Endothelial cell of umbilical vein (primary cell): ENCODE measurements at regions not wholly inside any gene's neighbourhood (a gene's known extent, or its start where the extent isn't known, plus 50 kb on each side); places are given as distances from the start of the nearest gene placed in this dataset.
"Not testable (repeated sequence)": the region's sequence is repeated elsewhere in the genome, so short reads cannot be mapped to it uniquely, and the experiment has no call there.

ENCODE experiments used
- BruUV-seq: library from RNA; stranded (reverse); fragments of 400-500 nt; replicated peaks from 2 replicates; lab custom pipeline; 2021; lab: Mats Ljungman, UMichigan
- CTCF ChIA-PET: fragments of 300-600, 350-600 bp; sonication (Branson Sonifier 250); formaldehyde crosslinking; loops from one replicate; lab custom pipeline; 2021; ENCODE audit warnings: antibody characterized with exemption, inconsistent platforms; lab: Charles Lee
- POLR2A ChIA-PET: fragments of 300-600, 350-600 bp; sonication (Branson Sonifier 250); formaldehyde crosslinking; loops from one replicate; lab custom pipeline; 2021; ENCODE audit warnings: antibody characterized with exemption, inconsistent platforms; lab: Charles Lee
- DNase-seq: peaks from one replicate; pipeline ENCODE4 v3.0.0-alpha.2; 2011; ENCODE audit warnings: low read depth, low spot score
- FAIRE-seq: peaks from 2 replicates; lab custom pipeline; 2011; peaks lifted over from hg19 to GRCh38; lab: Jason Lieb, UNC
- H2AFZ ChIP-seq: 2 replicates; pipeline ENCODE4 v1.6.0; 2012; ENCODE audit warnings: low read depth, low read length, control low read depth, inconsistent platforms
- H3K27ac ChIP-seq: 2 replicates; pipeline ENCODE4 v1.5.1; 2011; ENCODE audit warnings: low read depth, mild to moderate bottlenecking, control low read depth, low read length, moderate library complexity; ENCODE audit not compliant: insufficient read depth
- H3K27me3 ChIP-seq, 2 experiments: 2 replicates each; pipeline versions ENCODE4 v1.6.0 to v1.6.1; 2011; ENCODE audit warnings: low read length in 2 of 2, mixed read lengths in 1 of 2; ENCODE audit not compliant: control insufficient read depth in 2 of 2, insufficient read depth in 2 of 2
- H3K36me3 ChIP-seq, 2 experiments: 2 replicates in 1 of 2; 3 replicates in 1 of 2; pipeline ENCODE4 v1.5.1; 2011; ENCODE audit warnings: low read length in 2 of 2, mild to moderate bottlenecking in 1 of 2, moderate library complexity in 1 of 2; ENCODE audit not compliant: control insufficient read depth in 2 of 2, insufficient read depth in 2 of 2; ENCODE audit errors: extremely low read depth in 1 of 2
- H3K4me1 ChIP-seq: 3 replicates; pipeline ENCODE4 v1.5.1; 2011; ENCODE audit warnings: mild to moderate bottlenecking, low read length; ENCODE audit not compliant: control insufficient read depth, insufficient read depth; ENCODE audit errors: extremely low read depth
- H3K4me2 ChIP-seq: 2 replicates; pipeline ENCODE4 v1.6.1; 2011; ENCODE audit warnings: low read length, control low read depth, mixed read lengths; ENCODE audit not compliant: insufficient read depth
- H3K4me3 ChIP-seq, 3 experiments: fragments of 200-600 bp in 1 of 3; sonication (generic), shearing (Covaris generic) in 1 of 3; replicated peaks in 1 of 3; 2 replicates each; pipeline ENCODE4 v1.5.1; 2011 to 2016; ENCODE audit warnings: control low read depth in 3 of 3, low read length in 3 of 3, mild to moderate bottlenecking in 2 of 3, inconsistent platforms in 1 of 3, low read depth in 1 of 3, moderate library complexity in 1 of 3; ENCODE audit not compliant: insufficient read depth in 1 of 3
- H3K79me2 ChIP-seq: 2 replicates; pipeline ENCODE4 v1.6.0; 2012; ENCODE audit warnings: low read length, inconsistent platforms; ENCODE audit not compliant: control insufficient read depth, insufficient read depth
- H3K9ac ChIP-seq: replicated peaks from 2 replicates; pipeline ENCODE3; 2011; ENCODE audit warnings: low read length, control low read depth; ENCODE audit not compliant: insufficient read depth; ENCODE audit errors: extremely low read depth
- H3K9me1 ChIP-seq: replicated peaks from 3 replicates; pipeline ENCODE4 v1.6.0; 2011; ENCODE audit warnings: mild to moderate bottlenecking, low read length; ENCODE audit not compliant: control insufficient read depth, insufficient read depth; ENCODE audit errors: extremely low read depth
- H3K9me3 ChIP-seq: replicated peaks from 2 replicates; pipeline ENCODE4 v1.5.1; 2012; ENCODE audit warnings: low read length, inconsistent platforms; ENCODE audit not compliant: control insufficient read depth, insufficient read depth
- H4K20me1 ChIP-seq: replicated peaks from 2 replicates; pipeline ENCODE3; 2011; ENCODE audit warnings: mild to moderate bottlenecking, low read length; ENCODE audit not compliant: control insufficient read depth, insufficient read depth; ENCODE audit errors: extremely low read depth
- dilution Hi-C: fragments of 300-500 bp; cut with MboI; formaldehyde crosslinking; loops from one replicate; pipeline ENCODE4 v1.15.0; 2019; ENCODE audit warnings: low sequenced_read_pairs; ENCODE audit not compliant: extremely low pct_ligation_motif_present
- intact Hi-C: fragments of 100-400 bp; cut with micrococcal nuclease; formaldehyde crosslinking; loops from one replicate; pipeline ENCODE4 v1.10.0; 2022
- TF ChIP-seq, protein P1 (sequence below), 2 donors: IDR thresholded peaks; 1 replicate in 1 of 2; 2 replicates in 1 of 2; pipeline ENCODE4 v1.5.1; 2011; ENCODE audit warnings: low read length in 2 of 2, mild to moderate bottlenecking in 2 of 2, moderate library complexity in 2 of 2, control low read depth in 1 of 2, inconsistent platforms in 1 of 2, low read depth in 1 of 2; ENCODE audit not compliant: insufficient read depth in 1 of 2; ENCODE audit errors: extremely low read depth in 1 of 2

DNA sequence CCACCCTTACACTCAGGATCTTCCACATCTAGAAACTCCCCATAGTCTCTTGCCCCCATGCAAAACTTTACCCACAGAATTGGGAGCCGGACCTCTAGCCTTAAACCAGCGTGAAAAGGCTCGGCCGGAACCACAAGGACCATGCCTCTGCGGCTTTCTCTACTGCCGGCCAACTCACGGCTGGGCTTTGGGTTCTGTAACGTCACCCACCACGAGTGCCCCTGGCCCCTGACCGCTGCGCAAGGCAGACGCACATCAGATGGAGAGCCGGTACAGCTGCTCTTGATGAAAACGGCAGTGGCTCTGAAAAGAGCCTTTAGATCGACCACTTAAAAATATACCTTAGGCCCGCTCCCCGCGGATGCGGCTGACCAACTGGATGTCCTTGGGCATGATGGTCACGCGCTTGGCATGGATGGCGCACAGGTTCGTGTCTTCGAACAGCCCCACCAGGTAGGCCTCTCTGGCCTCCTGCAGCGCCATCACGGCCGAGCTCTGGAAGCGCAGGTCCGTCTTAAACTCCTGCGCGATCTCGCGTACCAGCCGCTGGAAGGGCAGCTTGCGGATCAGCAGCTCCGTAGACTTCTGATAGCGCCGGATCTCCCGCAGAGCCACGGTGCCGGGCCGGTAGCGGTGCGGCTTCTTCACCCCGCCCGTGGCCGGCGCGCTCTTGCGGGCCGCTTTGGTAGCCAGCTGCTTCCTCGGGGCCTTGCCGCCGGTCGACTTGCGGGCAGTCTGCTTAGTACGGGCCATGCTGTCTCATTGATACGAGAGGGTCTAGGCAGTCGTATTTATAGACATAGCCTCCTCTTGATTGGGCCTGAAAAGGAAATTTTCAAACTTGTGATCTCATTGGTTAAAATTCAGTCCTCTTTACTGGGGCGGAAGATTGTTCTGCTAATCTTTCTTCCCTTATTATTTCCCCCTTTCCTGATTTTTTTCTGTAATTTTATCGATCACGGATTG is 66.3 kb downstream of the FAM72C start:
- H4K20me1 ChIP-seq, H3K9ac ChIP-seq, CTCF ChIA-PET, H3K9me1 ChIP-seq, FAIRE-seq, H3K27me3 ChIP-seq, H3K27ac ChIP-seq, dilution Hi-C loops, H3K4me2 ChIP-seq, POLR2A ChIA-PET, H3K79me2 ChIP-seq, intact Hi-C loops, H3K36me3 ChIP-seq, H3K4me1 ChIP-seq, H3K9me3 ChIP-seq: not testable (repeated sequence)
- TF ChIP-seq, protein P1, sequence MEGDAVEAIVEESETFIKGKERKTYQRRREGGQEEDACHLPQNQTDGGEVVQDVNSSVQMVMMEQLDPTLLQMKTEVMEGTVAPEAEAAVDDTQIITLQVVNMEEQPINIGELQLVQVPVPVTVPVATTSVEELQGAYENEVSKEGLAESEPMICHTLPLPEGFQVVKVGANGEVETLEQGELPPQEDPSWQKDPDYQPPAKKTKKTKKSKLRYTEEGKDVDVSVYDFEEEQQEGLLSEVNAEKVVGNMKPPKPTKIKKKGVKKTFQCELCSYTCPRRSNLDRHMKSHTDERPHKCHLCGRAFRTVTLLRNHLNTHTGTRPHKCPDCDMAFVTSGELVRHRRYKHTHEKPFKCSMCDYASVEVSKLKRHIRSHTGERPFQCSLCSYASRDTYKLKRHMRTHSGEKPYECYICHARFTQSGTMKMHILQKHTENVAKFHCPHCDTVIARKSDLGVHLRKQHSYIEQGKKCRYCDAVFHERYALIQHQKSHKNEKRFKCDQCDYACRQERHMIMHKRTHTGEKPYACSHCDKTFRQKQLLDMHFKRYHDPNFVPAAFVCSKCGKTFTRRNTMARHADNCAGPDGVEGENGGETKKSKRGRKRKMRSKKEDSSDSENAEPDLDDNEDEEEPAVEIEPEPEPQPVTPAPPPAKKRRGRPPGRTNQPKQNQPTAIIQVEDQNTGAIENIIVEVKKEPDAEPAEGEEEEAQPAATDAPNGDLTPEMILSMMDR (IDR thresholded peaks at IDR 0.05; ENCODE audit: extremely low read depth in 1 of 2, insufficient read depth in 1 of 2, low read depth in 1 of 2, low read length in 2 of 2), result peak in 1 of 2 donors; percentile 25
- peak overlapping the region; percentile 18 to 44 (median 28) for H3K4me3 ChIP-seq
- H2AFZ ChIP-seq, result peak overlapping the region; percentile 93
- peak; percentile 70 for DNase-seq
- TSS peak; percentile 43 for BruUV-seq

DNA sequence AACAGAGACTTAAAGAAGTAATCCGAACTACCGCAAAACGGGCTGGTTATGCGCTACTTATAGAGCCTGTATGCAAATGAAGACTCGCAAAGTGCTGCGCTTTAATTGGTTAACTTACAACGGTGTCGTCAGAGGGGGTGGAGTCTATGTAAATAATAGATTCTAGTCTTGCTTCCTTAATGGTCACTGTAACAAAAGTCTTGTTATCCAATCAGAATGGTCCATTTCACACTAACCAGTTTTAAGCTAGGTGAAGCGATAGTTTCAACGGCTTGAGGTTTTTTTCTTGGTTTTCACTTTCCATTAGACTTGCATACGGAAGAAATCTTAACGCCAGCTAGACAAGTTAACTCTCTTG is 67.2 kb downstream of the FAM72C start:
- Histone ChIP-seq H2AFZ (peak overlapping the region; percentile 79), H3K4me2 (peak overlapping the region; percentile 11), H3K4me3 (peak overlapping the region in 2 of 3 experiments; percentile 32 to 45)
- DNase-seq, CTCF ChIA-PET, H3K36me3 ChIP-seq, H3K4me1 ChIP-seq, H3K27ac ChIP-seq, H3K27me3 ChIP-seq, H3K9me3 ChIP-seq, intact Hi-C loops, POLR2A ChIA-PET, H3K79me2 ChIP-seq, H3K9me1 ChIP-seq, H3K9ac ChIP-seq, BruUV-seq, H4K20me1 ChIP-seq, dilution Hi-C loops: not testable (repeated sequence)
- peak; percentile 63 for FAIRE-seq

DNA sequence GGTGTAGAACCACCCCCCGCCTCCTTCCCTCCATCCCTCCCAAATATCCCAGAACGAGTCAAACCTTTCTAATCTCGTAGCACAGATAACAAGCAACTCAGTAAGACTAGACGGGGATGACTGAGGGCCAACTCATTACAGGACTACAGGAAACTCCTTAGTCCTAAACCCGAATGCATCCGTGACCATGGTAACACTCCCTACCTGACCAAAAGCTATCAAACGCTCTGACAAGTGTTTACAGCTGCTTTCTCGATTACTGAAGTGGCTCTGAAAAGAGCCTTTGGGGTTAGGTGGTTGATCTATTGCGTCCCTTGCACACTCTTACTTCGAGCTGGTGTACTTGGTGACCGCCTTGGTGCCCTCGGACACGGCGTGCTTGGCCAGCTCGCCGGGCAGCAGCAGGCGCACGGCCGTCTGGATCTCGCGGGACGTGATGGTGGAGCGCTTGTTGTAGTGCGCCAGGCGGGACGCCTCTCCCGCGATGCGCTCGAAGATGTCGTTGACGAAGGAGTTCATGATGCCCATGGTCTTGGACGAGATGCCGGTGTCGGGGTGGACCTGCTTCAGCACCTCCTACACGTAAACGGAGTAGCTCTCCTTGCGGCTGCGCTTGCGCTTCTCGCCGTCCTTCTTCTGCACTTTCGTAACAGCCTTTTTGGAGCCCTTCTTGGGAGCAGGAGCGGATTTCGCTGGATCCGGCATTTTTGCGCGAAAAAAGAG is 67.7 kb downstream of the FAM72C start:
- H3K36me3 ChIP-seq, dilution Hi-C loops, POLR2A ChIA-PET, H4K20me1 ChIP-seq, H3K27me3 ChIP-seq, H3K27ac ChIP-seq, CTCF ChIA-PET, H3K9me1 ChIP-seq, FAIRE-seq, H3K79me2 ChIP-seq, H3K4me1 ChIP-seq, H3K9ac ChIP-seq, intact Hi-C loops, H3K9me3 ChIP-seq: not testable (repeated sequence)
- BruUV-seq, result TSS peak; percentile 77
- Histone ChIP-seq H2AFZ (peak overlapping the region; percentile 79), H3K4me3 (peak overlapping the region in 2 of 3 experiments; percentile 32 to 45), H3K4me2 (peak overlapping the region; percentile 11)
- DNase-seq, result peak; percentile 61
